H9 (cell line): ENCODE measurements at regions not wholly inside any gene's neighbourhood (a gene's known extent, or its start where the extent isn't known, plus 50 kb on each side); places are given as distances from the start of the nearest gene placed in this dataset.

Experiments used
- DNase-seq: peaks from one replicate; pipeline ENCODE4 v3.0.0-alpha.2; 2017
- H2AFZ ChIP-seq: one replicate; pipeline ENCODE4 v1.6.1; 2013; ENCODE audit warnings: mild to moderate bottlenecking, low read length, control low read depth, moderate library complexity
- H2AK5ac ChIP-seq: 2 replicates; pipeline ENCODE4 v1.6.1; 2013; ENCODE audit warnings: low read length, control low read depth, mixed read lengths; ENCODE audit not compliant: insufficient read length
- H2BK120ac ChIP-seq: one replicate; pipeline ENCODE4 v1.6.1; 2013; ENCODE audit warnings: low read depth, mild to moderate bottlenecking, low read length, control low read depth, inconsistent platforms; ENCODE audit not compliant: poor library complexity, severe bottlenecking
- H2BK12ac ChIP-seq: 2 replicates; pipeline ENCODE4 v1.6.1; 2013; ENCODE audit warnings: low read length, control low read depth, mixed read lengths, low read depth; ENCODE audit not compliant: insufficient read length
- H2BK15ac ChIP-seq: 2 replicates; pipeline ENCODE4 v1.6.1; 2013; ENCODE audit warnings: low read depth, low read length, control low read depth
- H2BK20ac ChIP-seq: one replicate; pipeline ENCODE4 v1.6.1; 2013; ENCODE audit warnings: low read depth, mild to moderate bottlenecking, low read length, control low read depth, inconsistent platforms; ENCODE audit not compliant: poor library complexity, severe bottlenecking
- H2BK5ac ChIP-seq: 2 replicates; pipeline ENCODE4 v1.6.1; 2013; ENCODE audit warnings: low read length, control low read depth, mixed read lengths; ENCODE audit not compliant: insufficient read length
- H3K14ac ChIP-seq: 2 replicates; pipeline ENCODE4 v1.6.1; 2013; ENCODE audit warnings: low read length, control low read depth; ENCODE audit not compliant: insufficient read depth
- H3K18ac ChIP-seq: 2 replicates; pipeline ENCODE4 v1.6.1; 2013; ENCODE audit warnings: low read depth, mild to moderate bottlenecking, mixed read lengths, low read length, control low read depth; ENCODE audit not compliant: insufficient read length
- H3K23ac ChIP-seq: 2 replicates; pipeline ENCODE4 v1.6.1; 2013; ENCODE audit warnings: low read length, control low read depth, mixed read lengths, low read depth; ENCODE audit not compliant: insufficient read length
- H3K23me2 ChIP-seq: 2 replicates; pipeline ENCODE4 v1.6.1; 2013; ENCODE audit warnings: low read depth, mild to moderate bottlenecking, mixed read lengths, low read length, control low read depth; ENCODE audit not compliant: insufficient read length, poor library complexity, severe bottlenecking
- H3K27ac ChIP-seq: 2 replicates; pipeline ENCODE4 v1.5.1; 2013; ENCODE audit warnings: low read length, control low read depth, mixed read lengths, low read depth; ENCODE audit not compliant: insufficient read length
- H3K27me3 ChIP-seq: 2 replicates; pipeline ENCODE4 v1.6.1; 2013; ENCODE audit warnings: low read length, control low read depth, inconsistent platforms; ENCODE audit not compliant: insufficient read depth
- H3K4ac ChIP-seq: 2 replicates; pipeline ENCODE4 v1.6.1; 2013; ENCODE audit warnings: low read depth, mild to moderate bottlenecking, control low read depth, inconsistent platforms, low read length, moderate library complexity
- H3K4me1 ChIP-seq: 2 replicates; pipeline ENCODE4 v1.6.1; 2013; ENCODE audit warnings: low read length, control low read depth, inconsistent platforms; ENCODE audit not compliant: insufficient read depth
- H3K4me2 ChIP-seq: 2 replicates; pipeline ENCODE4 v1.6.1; 2013; ENCODE audit warnings: low read length, control low read depth, mixed read lengths; ENCODE audit not compliant: insufficient read length, insufficient read depth
- H3K56ac ChIP-seq: 2 replicates; pipeline ENCODE4 v1.6.1; 2013; ENCODE audit warnings: low read depth, mild to moderate bottlenecking, mixed read lengths, low read length, control low read depth; ENCODE audit not compliant: insufficient read length
- H3K79me1 ChIP-seq: 2 replicates; pipeline ENCODE4 v1.6.1; 2013; ENCODE audit warnings: low read depth, mild to moderate bottlenecking, moderate library complexity, low read length, control low read depth, inconsistent platforms; ENCODE audit not compliant: insufficient read depth, poor library complexity, severe bottlenecking
- H3K79me2 ChIP-seq: 2 replicates; pipeline ENCODE4 v1.6.1; 2013; ENCODE audit warnings: low read length, control low read depth, inconsistent platforms; ENCODE audit not compliant: insufficient read depth
- H3K9ac ChIP-seq: 2 replicates; pipeline ENCODE4 v1.6.1; 2013; ENCODE audit warnings: low read length, control low read depth, mixed read lengths; ENCODE audit not compliant: insufficient read length; ENCODE audit errors: extremely low read depth
- H3K9me3 ChIP-seq: one replicate; pipeline ENCODE4 v1.6.1; 2013; ENCODE audit warnings: low read depth, low read length, inconsistent platforms; ENCODE audit not compliant: control insufficient read depth
- H3T11ph ChIP-seq: one replicate; pipeline ENCODE4 v1.6.1; 2013; ENCODE audit warnings: mild to moderate bottlenecking, low read length, control low read depth, inconsistent platforms
- H4K20me1 ChIP-seq: one replicate; pipeline ENCODE4 v1.6.1; 2013; ENCODE audit not compliant: control insufficient read depth, insufficient read length, insufficient read depth
- H4K5ac ChIP-seq: 2 replicates; pipeline ENCODE4 v1.6.1; 2013; ENCODE audit warnings: low read depth, mild to moderate bottlenecking, mixed read lengths, low read length, control low read depth; ENCODE audit not compliant: insufficient read length
- H4K8ac ChIP-seq: replicated peaks from 2 replicates; pipeline ENCODE4 v1.6.1; 2013; ENCODE audit warnings: low read length, control low read depth, mixed read lengths, low read depth; ENCODE audit not compliant: insufficient read length
- H4K91ac ChIP-seq: 2 replicates; pipeline ENCODE4 v1.6.1; 2013; ENCODE audit warnings: low read depth, mild to moderate bottlenecking, moderate library complexity, mixed read lengths, low read length, control low read depth; ENCODE audit not compliant: insufficient read length
- H3K27ac Mint-ChIP-seq, 3 experiments: 2 replicates in 2 of 3; 3 replicates in 1 of 3; pipeline ENCODE4 v1.8.0; 2020 to 2021; ENCODE audit warnings: mixed read lengths in 3 of 3, mild to moderate bottlenecking in 1 of 3, moderate library complexity in 1 of 3
- H3K27me3 Mint-ChIP-seq: 2 replicates; pipeline ENCODE4 v1.8.0; 2021; ENCODE audit warnings: low read depth, mild to moderate bottlenecking, moderate library complexity, mixed read lengths
- H3K36me3 Mint-ChIP-seq, 3 experiments: 2 replicates in 2 of 3; 3 replicates in 1 of 3; pipeline ENCODE4 v1.8.0; 2020 to 2021; ENCODE audit warnings: low read depth in 3 of 3, mixed read lengths in 3 of 3; ENCODE audit not compliant: insufficient read depth in 1 of 3
- H3K4me1 Mint-ChIP-seq, 2 experiments: 2 replicates each; pipeline ENCODE4 v1.8.0; 2020; ENCODE audit warnings: mixed read lengths in 2 of 2
- H3K4me3 Mint-ChIP-seq, 2 experiments: 2 replicates in 1 of 2; 3 replicates in 1 of 2; pipeline ENCODE4 v1.8.0; 2020 to 2021; ENCODE audit warnings: mild to moderate bottlenecking in 2 of 2, mixed read lengths in 2 of 2, moderate library complexity in 1 of 2
- H3K9me3 Mint-ChIP-seq, 2 experiments: 2 replicates in 1 of 2; 3 replicates in 1 of 2; pipeline ENCODE4 v1.8.0; 2020; ENCODE audit warnings: mild to moderate bottlenecking in 2 of 2, mixed read lengths in 2 of 2, moderate library complexity in 1 of 2
- CTCF ChIP-seq: fragments of 200-600 bp; sonication (generic); conservative IDR thresholded peaks from 3 replicates; pipeline ENCODE4 v1.8.0; 2021; ENCODE audit warnings: antibody characterized with exemption, mild to moderate bottlenecking
- WGBS: extraction: QIAGEN DNeasy Blood & Tissue Kit; methylation state at CpG from one replicate; pipeline ENCODE4 v1.1.7; 2013; ENCODE audit warnings: missing lambda C conversion rate, low lambda C conversion rate, mixed read lengths; ENCODE audit not compliant: insufficient read length; ENCODE audit errors: extremely low coverage; 5-methylcytosine and 5-hydroxymethylcytosine counted together

GRCh38 chr7:33794419-33794818, 110.9 kb upstream of the BMPER start:
- H4K8ac ChIP-seq: no peak overlapping the region
- H3K27ac ChIP-seq: no peak overlapping the region
- H3K4ac ChIP-seq: no peak overlapping the region
- no peak overlapping the region for H2BK15ac ChIP-seq
- H3K23ac ChIP-seq: no peak overlapping the region
- Mint-ChIP-seq H3K27ac (no peak overlapping the region), H3K4me1 (peaks cover 22 to 27% of the 10 kb centered on the region in 2 experiments), H3K9me3 (peaks cover 0 to 6% of the 10 kb centered on the region in 2 experiments; a peak in 4 of 5 replicates), H3K4me3 (no peak overlapping the region), H3K27me3 (no peaks in the 10 kb centered on the region; the same call in 1 of the 2 replicates), H3K36me3 (peaks cover 3 to 6% (median 6%) of the 10 kb centered on the region in 3 experiments; a peak in 6 of 7 replicates)
- no peaks in the 10 kb centered on the region for H3K79me2 ChIP-seq
- H3K79me1 ChIP-seq: no peaks in the 10 kb centered on the region
- no peak overlapping the region for H2AK5ac ChIP-seq
- H4K91ac ChIP-seq: no peak overlapping the region
- H3K27me3 ChIP-seq: no peaks in the 10 kb centered on the region
- no peak overlapping the region for H3T11ph ChIP-seq
- no peak overlapping the region for H2BK120ac ChIP-seq
- no peak overlapping the region for H3K14ac ChIP-seq
- H2BK12ac ChIP-seq: no peak overlapping the region
- H3K56ac ChIP-seq: no peak overlapping the region
- H2BK5ac ChIP-seq: no peak overlapping the region
- no peak overlapping the region for H3K9ac ChIP-seq
- H3K4me2 ChIP-seq: no peak overlapping the region
- TF ChIP-seq CTCF: no peak
- no peaks in the 10 kb centered on the region for H4K20me1 ChIP-seq
- no peak for DNase-seq
- no peak overlapping the region for H2BK20ac ChIP-seq
- WGBS: no CpG with 5 or more reads among the region's 6 CpGs
- no peak overlapping the region for H4K5ac ChIP-seq
- no peak overlapping the region for H2AFZ ChIP-seq
- no peaks in the 10 kb centered on the region for H3K9me3 ChIP-seq
- H3K23me2 ChIP-seq: no peaks in the 10 kb centered on the region
- H3K18ac ChIP-seq: no peak overlapping the region
- peaks cover 14% of the 10 kb centered on the region; the same call in 1 of the 2 replicates for H3K4me1 ChIP-seq
